Fibroblast of pulmonary artery (primary cell): ENCODE measurements at regions not wholly inside any gene's neighbourhood (a gene's known extent, or its start where the extent isn't known, plus 50 kb on each side); places are given as distances from the start of the nearest gene placed in this dataset.
"Not testable (repeated sequence)": the region's sequence is repeated elsewhere in the genome, so short reads cannot be mapped to it uniquely, and the experiment has no call there.

Experiments used
- DNase-seq: peaks from one replicate; pipeline ENCODE4 v3.0.0-alpha.2; 2010; ENCODE audit warnings: low read depth
- H3K4me3 ChIP-seq: replicated peaks from 2 replicates; pipeline ENCODE4 v1.5.1; 2011; ENCODE audit warnings: low read depth, mild to moderate bottlenecking, control low read depth, low read length, moderate library complexity
- CTCF ChIP-seq: IDR thresholded peaks from 2 replicates; pipeline ENCODE4 v1.5.1; 2011; ENCODE audit warnings: mild to moderate bottlenecking, control low read depth, low read length, inconsistent platforms; ENCODE audit errors: missing control alignments

DNA sequence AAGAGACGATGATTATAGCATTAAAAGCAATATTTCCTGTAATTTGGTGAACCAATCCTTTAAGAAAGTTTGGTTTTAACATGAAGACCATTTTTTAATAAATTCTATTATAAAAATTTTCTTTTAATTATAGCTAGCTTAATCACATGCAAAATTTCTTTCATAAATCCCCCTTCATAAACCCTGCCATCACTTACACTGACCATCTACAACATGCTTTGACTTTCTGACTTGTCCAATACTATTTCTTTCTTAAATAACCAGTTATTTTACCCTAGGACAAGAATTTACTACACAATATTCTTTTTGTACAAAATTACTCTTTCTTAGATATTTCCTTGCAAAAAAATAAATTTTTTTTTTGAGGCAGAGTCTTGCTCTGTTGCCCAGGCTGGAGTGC lies 1334.8 kb downstream of the CDH11 start:
- peak; percentile 1 for DNase-seq
- no peak for TF ChIP-seq CTCF

GRCh38 chr16:63785170-63785569 lies 1336.7 kb downstream of the CDH11 start:
- no peak overlapping the region for H3K4me3 ChIP-seq
- no peak for TF ChIP-seq CTCF
- DNase-seq, result no peak

More for the DNA sequence above, 1334.8 kb downstream of the CDH11 start:
- H3K4me3 ChIP-seq, result no peak overlapping the region

GRCh38 chr16:63776437-63776836 lies 1345.4 kb downstream of the CDH11 start:
- H3K4me3 ChIP-seq, result no peak overlapping the region
- no peak for TF ChIP-seq CTCF
- DNase-seq, result no peak

- no peak for TF ChIP-seq CTCF
- DNase-seq, result no peak
- H3K4me3 ChIP-seq, result no peak overlapping the region
These were observed 1345.8 kb downstream of the CDH11 start for GRCh38 chr16:63776034-63776433.

GRCh38 chr16:63774302-63774701 lies 1347.6 kb downstream of the CDH11 start:
- H3K4me3 ChIP-seq, result no peak overlapping the region
- DNase-seq, result no peak
- TF ChIP-seq CTCF, result no peak

GRCh38 chr16:63769211-63769610 lies 1352.7 kb downstream of the CDH11 start:
- no peak for DNase-seq
- no peak overlapping the region for H3K4me3 ChIP-seq
- no peak for TF ChIP-seq CTCF

DNA sequence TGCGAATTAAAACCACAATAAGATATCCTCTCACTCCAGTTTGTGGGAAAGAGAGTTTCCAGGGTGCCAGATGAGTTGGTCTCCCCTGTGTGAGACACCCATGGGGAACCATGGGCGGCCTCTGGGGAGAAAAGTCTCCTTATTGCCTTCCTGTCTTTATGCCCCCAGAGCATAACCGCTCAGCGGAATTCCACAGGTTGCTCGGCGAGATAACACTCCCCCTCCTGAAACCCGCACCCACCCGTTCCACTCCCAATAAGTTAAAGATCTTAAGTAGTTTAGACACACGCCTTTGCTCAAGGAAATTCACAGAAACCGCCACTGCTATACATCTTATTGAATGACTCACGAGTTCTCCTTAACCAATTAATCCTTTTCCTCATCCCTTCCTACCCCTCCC lies 1361.6 kb downstream of the CDH11 start:
- not testable (repeated sequence) for DNase-seq

GRCh38 chr16:63752347-63752746 lies 1369.5 kb downstream of the CDH11 start:
- no peak for DNase-seq
- H3K4me3 ChIP-seq, result no peak overlapping the region
- TF ChIP-seq CTCF, result no peak

More for the DNA sequence above, 1361.6 kb downstream of the CDH11 start:
- H3K4me3 ChIP-seq, result not testable (repeated sequence)
